Loucy (cell line): ENCODE measurements at regions not wholly inside any gene's neighbourhood (a gene's known extent, or its start where the extent isn't known, plus 50 kb on each side); places are given as distances from the start of the nearest gene placed in this dataset.

ENCODE experiments used
- EZH2phosphoT487 ChIP-seq: fragments of 200-600 bp; IDR thresholded peaks from 2 replicates; pipeline ENCODE4 v1.6.1; 2018; ENCODE audit warnings: antibody characterized with exemption, mild to moderate bottlenecking, moderate library complexity, borderline replicate concordance
- TF ChIP-seq, protein P1 (sequence below): fragments of 200-600 bp; sonication (generic); conservative IDR thresholded peaks from 2 replicates; pipeline ENCODE4 v1.5.1; 2014; ENCODE audit warnings: mild to moderate bottlenecking, antibody characterized with exemption, low read length

GRCh38 chr2:12495247-12495868, 221.4 kb upstream of the TRIB2 start:
- TF ChIP-seq, protein P1, sequence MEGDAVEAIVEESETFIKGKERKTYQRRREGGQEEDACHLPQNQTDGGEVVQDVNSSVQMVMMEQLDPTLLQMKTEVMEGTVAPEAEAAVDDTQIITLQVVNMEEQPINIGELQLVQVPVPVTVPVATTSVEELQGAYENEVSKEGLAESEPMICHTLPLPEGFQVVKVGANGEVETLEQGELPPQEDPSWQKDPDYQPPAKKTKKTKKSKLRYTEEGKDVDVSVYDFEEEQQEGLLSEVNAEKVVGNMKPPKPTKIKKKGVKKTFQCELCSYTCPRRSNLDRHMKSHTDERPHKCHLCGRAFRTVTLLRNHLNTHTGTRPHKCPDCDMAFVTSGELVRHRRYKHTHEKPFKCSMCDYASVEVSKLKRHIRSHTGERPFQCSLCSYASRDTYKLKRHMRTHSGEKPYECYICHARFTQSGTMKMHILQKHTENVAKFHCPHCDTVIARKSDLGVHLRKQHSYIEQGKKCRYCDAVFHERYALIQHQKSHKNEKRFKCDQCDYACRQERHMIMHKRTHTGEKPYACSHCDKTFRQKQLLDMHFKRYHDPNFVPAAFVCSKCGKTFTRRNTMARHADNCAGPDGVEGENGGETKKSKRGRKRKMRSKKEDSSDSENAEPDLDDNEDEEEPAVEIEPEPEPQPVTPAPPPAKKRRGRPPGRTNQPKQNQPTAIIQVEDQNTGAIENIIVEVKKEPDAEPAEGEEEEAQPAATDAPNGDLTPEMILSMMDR = no peak
- TF ChIP-seq EZH2phosphoT487 = no peak
